Parathyroid adenoma (tissue), 2 donors: ENCODE measurements at regions not wholly inside any gene's neighbourhood (a gene's known extent, or its start where the extent isn't known, plus 50 kb on each side); places are given as distances from the start of the nearest gene placed in this dataset.

Experiments
- H2AFZ ChIP-seq: fragments of 300-600 bp; sonication (generic); one replicate; pipeline ENCODE4 v1.7.0; 2017; ENCODE audit warnings: antibody characterized with exemption, mild to moderate bottlenecking
- H3K27ac ChIP-seq: fragments of 300-600 bp; sonication (generic); one replicate; pipeline ENCODE4 v1.7.0; 2017
- H3K27me3 ChIP-seq: fragments of 300-600 bp; sonication (generic); one replicate; pipeline ENCODE4 v1.7.0; 2017; ENCODE audit warnings: low read length; ENCODE audit not compliant: control insufficient read depth, insufficient read depth
- H3K36me3 ChIP-seq: fragments of 300-600 bp; sonication (generic); one replicate; pipeline ENCODE4 v1.7.0; 2017; ENCODE audit warnings: low read length; ENCODE audit not compliant: control insufficient read depth, insufficient read depth
- H3K4me1 ChIP-seq: fragments of 300-600 bp; sonication (generic); one replicate; pipeline ENCODE4 v1.7.0; 2017; ENCODE audit warnings: control low read depth
- H3K4me2 ChIP-seq: fragments of 300-600 bp; sonication (generic); one replicate; pipeline ENCODE4 v1.7.0; 2017; ENCODE audit warnings: low read length
- H3K4me3 ChIP-seq: fragments of 300-600 bp; sonication (generic); one replicate; pipeline ENCODE4 v1.7.0; 2017; ENCODE audit warnings: low read depth, low read length
- H3K79me2 ChIP-seq: fragments of 300-600 bp; sonication (generic); one replicate; pipeline ENCODE4 v1.7.0; 2017; ENCODE audit warnings: control low read depth
- H3K9ac ChIP-seq: fragments of 300-600 bp; sonication (generic); one replicate; pipeline ENCODE4 v1.7.0; 2017; ENCODE audit warnings: mild to moderate bottlenecking
- H3K9me3 ChIP-seq: fragments of 300-600 bp; sonication (generic); one replicate; pipeline ENCODE4 v1.7.0; 2017; ENCODE audit warnings: low read length; ENCODE audit not compliant: control insufficient read depth
- TF ChIP-seq, protein P1 (sequence below): fragments of 300-600 bp; sonication (generic); IDR thresholded peaks from one replicate; pipeline ENCODE4 v1.7.0; 2017; ENCODE audit warnings: antibody characterized with exemption, mild to moderate bottlenecking
- donor health status: primary hyperparathyroidism.

DNA sequence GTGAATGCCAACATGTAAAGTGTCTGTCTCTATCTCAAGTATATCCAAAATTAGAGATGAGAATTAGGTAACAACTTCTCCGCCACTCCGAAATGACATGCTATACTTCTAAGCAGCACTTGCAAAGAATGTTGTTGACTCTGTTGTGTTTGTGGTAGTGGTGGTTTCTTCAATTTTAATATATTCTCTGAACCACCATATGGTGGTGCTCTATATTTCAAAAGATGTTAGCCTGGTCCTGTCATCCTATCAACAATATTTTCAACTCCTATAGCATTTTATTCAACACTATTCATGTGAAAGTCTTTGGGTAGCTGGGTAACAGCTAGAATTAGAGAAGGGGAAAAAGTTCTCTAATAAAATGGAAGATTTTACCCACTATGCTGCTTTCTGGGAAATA lies 1622.8 kb upstream of the IGFBP7 start:
- Histone ChIP-seq H3K9ac (no peak overlapping the region), H3K27me3 (no peaks in the 10 kb centered on the region), H3K79me2 (no peaks in the 10 kb centered on the region), H3K4me3 (no peak overlapping the region), H3K36me3 (no peaks in the 10 kb centered on the region), H3K27ac (no peak overlapping the region), H3K4me1 (no peaks in the 10 kb centered on the region), H3K9me3 (no peaks in the 10 kb centered on the region), H2AFZ (no peak overlapping the region), H3K4me2 (no peak overlapping the region)
- TF ChIP-seq, protein P1, sequence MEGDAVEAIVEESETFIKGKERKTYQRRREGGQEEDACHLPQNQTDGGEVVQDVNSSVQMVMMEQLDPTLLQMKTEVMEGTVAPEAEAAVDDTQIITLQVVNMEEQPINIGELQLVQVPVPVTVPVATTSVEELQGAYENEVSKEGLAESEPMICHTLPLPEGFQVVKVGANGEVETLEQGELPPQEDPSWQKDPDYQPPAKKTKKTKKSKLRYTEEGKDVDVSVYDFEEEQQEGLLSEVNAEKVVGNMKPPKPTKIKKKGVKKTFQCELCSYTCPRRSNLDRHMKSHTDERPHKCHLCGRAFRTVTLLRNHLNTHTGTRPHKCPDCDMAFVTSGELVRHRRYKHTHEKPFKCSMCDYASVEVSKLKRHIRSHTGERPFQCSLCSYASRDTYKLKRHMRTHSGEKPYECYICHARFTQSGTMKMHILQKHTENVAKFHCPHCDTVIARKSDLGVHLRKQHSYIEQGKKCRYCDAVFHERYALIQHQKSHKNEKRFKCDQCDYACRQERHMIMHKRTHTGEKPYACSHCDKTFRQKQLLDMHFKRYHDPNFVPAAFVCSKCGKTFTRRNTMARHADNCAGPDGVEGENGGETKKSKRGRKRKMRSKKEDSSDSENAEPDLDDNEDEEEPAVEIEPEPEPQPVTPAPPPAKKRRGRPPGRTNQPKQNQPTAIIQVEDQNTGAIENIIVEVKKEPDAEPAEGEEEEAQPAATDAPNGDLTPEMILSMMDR = no peak

DNA sequence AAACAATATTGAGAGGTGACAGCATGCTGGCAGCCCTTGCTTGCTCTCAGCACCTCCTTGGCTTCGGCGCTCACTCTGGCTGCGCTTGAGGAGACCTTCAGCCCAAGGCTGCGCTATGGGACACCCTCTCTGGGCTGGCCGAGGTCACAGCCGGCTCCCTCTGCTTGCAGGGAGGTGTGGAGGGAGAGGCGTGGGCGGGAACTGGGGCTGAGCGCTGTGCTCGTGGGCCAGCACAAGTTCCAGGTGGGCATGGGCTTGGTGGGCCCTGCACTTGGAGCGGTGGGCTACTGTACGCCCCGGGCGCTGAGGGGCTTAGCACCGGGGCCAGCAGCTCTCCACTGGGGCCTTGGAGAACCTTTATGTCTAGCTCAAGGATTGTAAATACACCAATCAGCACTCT lies 1613.8 kb upstream of the IGFBP7 start:
- no peaks in the 10 kb centered on the region for H3K79me2 ChIP-seq
- no peaks in the 10 kb centered on the region for H3K27me3 ChIP-seq
- no peak overlapping the region for H3K9ac ChIP-seq
- H3K36me3 ChIP-seq = no peaks in the 10 kb centered on the region
- H3K9me3 ChIP-seq = no peaks in the 10 kb centered on the region
- TF ChIP-seq, protein P1 = no peak
- H3K4me3 ChIP-seq = no peak overlapping the region
- no peak overlapping the region for H3K27ac ChIP-seq
- H3K4me2 ChIP-seq = no peak overlapping the region
- no peak overlapping the region for H2AFZ ChIP-seq
- no peaks in the 10 kb centered on the region for H3K4me1 ChIP-seq

DNA sequence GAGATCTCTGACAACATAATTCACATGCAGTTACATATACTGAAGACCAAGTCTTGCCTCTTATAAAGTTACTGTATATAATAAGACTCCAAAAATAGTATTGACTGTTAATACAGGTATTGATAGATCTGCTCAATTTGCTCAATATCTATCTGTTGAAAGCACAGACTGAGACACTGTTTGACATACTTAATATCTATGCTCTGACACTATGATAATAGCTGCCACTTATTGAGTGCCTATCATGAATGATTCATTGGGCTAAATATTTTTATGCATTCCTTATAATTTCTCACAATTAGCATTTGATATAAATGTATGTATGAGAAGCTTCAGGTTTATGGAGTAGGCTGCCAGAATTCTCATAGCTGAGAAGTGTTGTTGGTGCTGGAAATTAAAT lies 1600.9 kb upstream of the IGFBP7 start:
- no peak overlapping the region for H3K4me3 ChIP-seq
- H3K27me3 ChIP-seq = no peaks in the 10 kb centered on the region
- no peaks in the 10 kb centered on the region for H3K4me1 ChIP-seq
- TF ChIP-seq, protein P1 = no peak
- no peaks in the 10 kb centered on the region for H3K36me3 ChIP-seq
- no peaks in the 10 kb centered on the region for H3K79me2 ChIP-seq
- H3K4me2 ChIP-seq = no peak overlapping the region
- no peak overlapping the region for H2AFZ ChIP-seq
- no peak overlapping the region for H3K27ac ChIP-seq
- no peak overlapping the region for H3K9ac ChIP-seq
- no peaks in the 10 kb centered on the region for H3K9me3 ChIP-seq

DNA sequence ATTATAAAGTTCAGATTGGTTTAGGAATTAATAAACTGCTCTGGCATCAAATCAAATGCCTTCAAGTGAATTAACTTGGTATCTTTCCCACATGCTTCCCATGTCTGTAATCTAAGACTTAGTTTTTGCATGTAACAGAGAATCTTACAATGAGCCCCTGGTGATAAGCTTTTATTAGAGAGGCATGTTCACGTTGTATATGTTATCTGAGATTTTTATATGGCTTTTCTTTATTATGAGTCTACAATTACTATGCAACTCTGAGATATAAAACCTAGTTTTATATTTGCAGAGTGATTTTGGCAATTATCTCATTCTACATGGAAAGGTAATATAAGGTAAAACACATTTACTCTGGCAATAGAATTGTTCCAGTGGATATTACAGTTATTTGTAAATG lies 1578.4 kb upstream of the IGFBP7 start:
- no peaks in the 10 kb centered on the region for H3K4me1 ChIP-seq
- H3K4me2 ChIP-seq = no peak overlapping the region
- H3K36me3 ChIP-seq = no peaks in the 10 kb centered on the region
- H3K9me3 ChIP-seq = no peaks in the 10 kb centered on the region
- H2AFZ ChIP-seq = no peak overlapping the region
- no peak overlapping the region for H3K4me3 ChIP-seq
- no peaks in the 10 kb centered on the region for H3K27me3 ChIP-seq
- TF ChIP-seq, protein P1 = no peak
- no peak overlapping the region for H3K9ac ChIP-seq
- no peak overlapping the region for H3K27ac ChIP-seq
- no peaks in the 10 kb centered on the region for H3K79me2 ChIP-seq

DNA sequence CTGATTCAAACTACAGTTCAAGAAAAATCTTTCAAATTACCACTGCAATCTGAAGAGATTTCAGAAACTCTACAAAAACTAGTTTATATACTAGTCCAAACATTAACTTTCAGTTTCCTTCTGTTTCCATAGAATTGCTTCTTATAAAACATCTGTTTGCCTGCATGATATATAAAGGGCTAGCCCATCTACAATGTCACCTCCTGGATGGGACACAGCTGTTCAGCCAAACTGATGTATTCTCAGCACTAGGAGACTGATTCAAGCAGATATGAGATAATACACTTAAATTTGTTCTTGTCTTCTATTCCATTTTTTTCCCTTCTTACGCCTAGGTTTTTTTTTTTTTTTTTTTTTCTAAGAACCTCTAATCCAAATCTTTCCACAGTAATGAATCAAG lies 1569.7 kb upstream of the IGFBP7 start:
- H3K4me3 ChIP-seq = no peak overlapping the region
- no peaks in the 10 kb centered on the region for H3K9me3 ChIP-seq
- no peak overlapping the region for H2AFZ ChIP-seq
- H3K27me3 ChIP-seq = no peaks in the 10 kb centered on the region
- H3K79me2 ChIP-seq = no peaks in the 10 kb centered on the region
- TF ChIP-seq, protein P1 = no peak
- no peak overlapping the region for H3K4me2 ChIP-seq
- no peak overlapping the region for H3K27ac ChIP-seq
- H3K4me1 ChIP-seq = no peaks in the 10 kb centered on the region
- H3K9ac ChIP-seq = no peak overlapping the region
- H3K36me3 ChIP-seq = no peaks in the 10 kb centered on the region
